Astrocyte of the spinal cord (primary cell): ENCODE measurements at regions not wholly inside any gene's neighbourhood (a gene's known extent, or its start where the extent isn't known, plus 50 kb on each side); places are given as distances from the start of the nearest gene placed in this dataset.

Source experiments
- DNase-seq: peaks from one replicate; pipeline ENCODE4 v3.0.0; 2011; ENCODE audit warnings: low read depth, low spot score
- H3K4me3 ChIP-seq: 2 replicates; pipeline ENCODE4 v1.5.1; 2011; ENCODE audit warnings: low read depth, mild to moderate bottlenecking, low read length, moderate library complexity
- CTCF ChIP-seq: IDR thresholded peaks from 2 replicates; pipeline ENCODE4 v1.5.1; 2012; ENCODE audit warnings: low read depth, mild to moderate bottlenecking, low read length, inconsistent platforms
- in situ Hi-C: cut with HindIII; loops from 2 replicates; pipeline ENCODE4 v1.10.0; 2017; ENCODE audit warnings: low sequenced_read_pairs

- no peak overlapping the region for H3K4me3 ChIP-seq
- TF ChIP-seq CTCF: no peak
- in situ Hi-C loops: no loop called here
- DNase-seq: no peak
Observed at GRCh38 chr18:22088029-22088428, 81.4 kb upstream of the GATA6 start.

- H3K4me3 ChIP-seq: no peak overlapping the region
- no peak for DNase-seq
- TF ChIP-seq CTCF: no peak
- in situ Hi-C loops: no loop called here
Observed at GRCh38 chr18:22088996-22089640, 80.3 kb upstream of the GATA6 start.

GRCh38 chr18:22091341-22091740, 78.0 kb upstream of the GATA6 start:
- in situ Hi-C loops: no loop called here
- no peak for TF ChIP-seq CTCF
- no peak overlapping the region for H3K4me3 ChIP-seq
- DNase-seq: no peak

- in situ Hi-C loops: no loop called here
- no peak for TF ChIP-seq CTCF
- DNase-seq: no peak
- no peak overlapping the region for H3K4me3 ChIP-seq
Observed at GRCh38 chr18:22093731-22094357, 75.5 kb upstream of the GATA6 start.

- in situ Hi-C loops: no loop called here
- TF ChIP-seq CTCF: no peak
Observed at GRCh38 chr18:22094358-22094734, 75.0 kb upstream of the GATA6 start.

GRCh38 chr18:22098563-22098989, 70.8 kb upstream of the GATA6 start:
- TF ChIP-seq CTCF: no peak
- in situ Hi-C loops: no loop called here
- DNase-seq: no peak
- H3K4me3 ChIP-seq: no peak overlapping the region

More at GRCh38 chr18:22094358-22094734, 75.0 kb upstream of the GATA6 start:
- no peak overlapping the region for H3K4me3 ChIP-seq
- no peak for DNase-seq
